ENCODE measurements at regions not wholly inside any gene's neighbourhood (a gene's known extent, or its start where the extent isn't known, plus 50 kb on each side); places are given as distances from the start of the nearest gene placed in this dataset.
"Not testable (repeated sequence)": the region's sequence is repeated elsewhere in the genome, so short reads cannot be mapped to it uniquely, and the experiment has no call there.

DNA sequence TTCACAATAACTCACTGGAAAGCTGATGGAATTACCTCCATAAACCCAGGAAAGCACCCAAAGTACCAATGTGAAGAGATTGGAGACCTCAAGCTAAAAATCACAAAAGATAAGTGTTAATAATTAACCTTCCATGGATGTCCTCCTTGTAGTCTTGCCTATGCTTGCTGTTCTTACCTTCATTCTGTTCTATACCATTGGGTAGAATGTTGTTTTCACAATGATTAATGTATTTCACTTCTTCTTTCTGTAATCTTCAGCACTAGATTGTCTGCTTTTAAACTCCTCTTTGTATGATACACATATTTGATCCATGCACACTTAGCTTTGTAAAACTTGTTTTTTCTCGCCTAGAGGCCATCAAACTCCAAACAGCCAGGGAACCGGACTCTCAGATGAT, 570.3 kb downstream of the RAPGEF2 start:
- DNase-seq, result no peak

DNA sequence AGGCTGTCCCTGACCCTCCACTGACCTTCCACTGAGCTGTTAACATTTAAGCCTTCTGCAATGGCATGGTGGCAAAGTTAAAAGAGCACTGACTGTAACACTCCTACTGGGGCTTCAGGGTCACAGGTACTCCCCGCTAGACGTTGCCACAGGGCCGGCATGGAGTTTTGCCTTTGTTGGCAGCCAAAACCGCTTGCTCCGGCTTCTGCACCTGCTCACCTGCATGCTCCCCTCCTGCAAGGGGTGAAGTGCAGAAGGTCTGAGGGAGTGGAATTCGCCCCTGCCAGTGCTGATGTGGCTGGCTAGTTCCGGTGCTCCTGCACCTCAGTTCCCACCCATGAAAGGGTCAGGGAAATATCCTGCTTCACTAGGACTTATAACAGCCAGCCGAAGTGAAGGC, 571.4 kb downstream of the RAPGEF2 start:
- no peak for DNase-seq

DNA sequence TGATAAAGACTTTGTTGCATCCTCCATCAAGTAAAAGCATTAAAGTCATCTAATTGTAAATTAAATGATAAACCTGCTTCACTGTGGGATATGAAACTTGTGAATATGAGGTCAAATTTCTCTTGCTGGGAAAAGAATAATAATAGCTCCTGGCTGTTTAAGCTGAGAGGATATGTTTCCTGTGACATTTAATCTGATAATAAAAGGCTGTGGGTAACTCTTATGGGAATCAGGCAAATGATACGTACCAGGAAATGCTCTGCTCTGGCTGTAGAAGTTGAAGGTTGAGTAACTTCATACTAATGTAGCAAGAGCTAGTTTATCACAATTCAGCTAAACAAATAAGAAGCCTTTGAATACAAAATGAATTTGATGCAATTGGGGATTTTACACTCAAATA, 574.6 kb downstream of the RAPGEF2 start:
- no peak for DNase-seq

DNA sequence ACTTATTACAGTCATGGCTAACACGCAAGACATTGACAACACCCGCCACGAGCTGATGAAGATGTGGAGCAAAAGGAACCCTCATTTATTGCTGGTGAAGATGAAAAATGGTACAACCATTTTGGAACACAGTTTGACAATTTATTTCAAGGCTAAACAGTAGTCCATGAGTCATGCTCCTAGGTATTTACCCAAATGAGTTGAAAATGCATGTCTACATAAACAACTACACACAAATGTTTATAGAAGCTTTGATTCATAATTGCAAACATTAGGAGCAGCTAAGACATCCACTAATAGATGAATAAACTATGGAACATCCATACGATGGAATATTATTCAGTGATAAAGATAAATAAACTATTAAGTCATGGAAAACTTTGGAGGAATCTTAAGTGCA, 580.1 kb downstream of the RAPGEF2 start:
- no peak for DNase-seq

DNA sequence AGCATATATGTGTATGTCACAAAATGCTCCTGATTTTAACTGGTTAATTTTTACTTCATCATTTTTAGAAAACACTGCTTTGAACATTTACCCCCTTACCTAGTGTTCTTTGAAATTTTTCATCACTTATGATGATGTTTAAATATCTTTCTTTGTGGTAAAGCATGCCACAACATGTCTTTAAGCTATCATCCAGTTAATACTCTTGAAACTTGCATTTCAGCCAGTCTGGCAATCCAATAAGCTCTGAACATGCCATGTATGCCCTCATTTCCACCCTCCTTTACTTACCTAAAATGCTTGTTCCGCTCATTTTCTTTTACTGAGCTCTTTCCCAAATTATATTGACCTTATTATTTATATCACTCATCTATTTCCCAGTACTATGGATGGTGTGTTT, 581.2 kb downstream of the RAPGEF2 start:
- DNase-seq, result no peak

DNA sequence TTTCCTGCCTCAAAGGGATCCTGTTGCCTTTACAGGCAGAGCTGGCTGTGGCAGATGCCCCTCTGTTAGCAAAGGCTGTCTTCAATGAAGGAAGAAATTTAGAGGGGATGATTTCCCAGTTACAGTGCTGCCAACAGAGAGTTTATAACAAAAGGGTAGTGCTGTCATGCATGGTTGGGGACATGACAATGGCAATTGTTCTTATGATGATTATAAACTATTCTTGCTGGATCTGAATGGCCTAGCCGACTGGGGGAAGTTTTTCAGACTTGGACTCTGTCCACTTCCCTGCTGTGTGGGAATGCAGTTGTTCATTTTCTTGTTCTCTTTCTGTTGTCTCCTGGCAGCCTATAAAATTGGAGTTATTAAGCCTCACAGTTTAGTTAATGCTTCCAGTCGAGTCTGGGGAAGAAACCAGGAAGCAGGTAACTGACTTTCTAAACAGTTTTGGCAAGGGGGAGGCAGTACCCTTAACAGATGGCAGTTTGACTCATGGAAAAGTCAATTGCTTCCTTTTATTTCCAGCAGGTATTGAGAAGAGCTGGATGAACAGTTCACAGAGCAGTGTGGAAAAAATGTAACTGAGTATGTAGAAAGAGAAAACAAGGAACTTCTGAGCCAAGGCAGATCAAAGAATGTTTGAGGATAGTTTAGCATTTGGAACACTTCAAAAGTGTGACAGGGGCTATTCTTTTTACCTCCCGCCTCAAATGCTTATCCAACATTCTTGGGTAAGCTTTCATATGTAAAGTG, 582.6 kb downstream of the RAPGEF2 start:
- DNase-seq, result no peak

DNA sequence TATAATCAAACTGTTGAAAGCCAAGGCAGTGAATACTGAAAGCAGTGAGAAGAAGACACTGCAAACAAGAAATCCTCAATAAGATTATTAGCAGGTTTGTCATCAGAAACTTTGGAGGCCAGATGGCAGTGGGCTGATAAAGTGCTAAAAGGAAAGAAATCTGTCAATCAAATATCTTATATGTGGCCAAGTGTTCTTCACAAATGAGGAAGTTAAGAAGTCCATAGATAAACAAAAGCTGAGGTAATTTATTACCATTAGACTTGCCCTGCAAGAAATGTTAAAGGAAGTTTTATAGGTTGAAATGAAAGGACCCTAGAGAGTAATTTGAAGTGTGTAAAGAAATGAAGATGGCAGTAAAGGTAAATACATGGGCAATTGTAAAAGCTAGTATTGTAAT, 586.6 kb downstream of the RAPGEF2 start:
- no peak for DNase-seq

DNA sequence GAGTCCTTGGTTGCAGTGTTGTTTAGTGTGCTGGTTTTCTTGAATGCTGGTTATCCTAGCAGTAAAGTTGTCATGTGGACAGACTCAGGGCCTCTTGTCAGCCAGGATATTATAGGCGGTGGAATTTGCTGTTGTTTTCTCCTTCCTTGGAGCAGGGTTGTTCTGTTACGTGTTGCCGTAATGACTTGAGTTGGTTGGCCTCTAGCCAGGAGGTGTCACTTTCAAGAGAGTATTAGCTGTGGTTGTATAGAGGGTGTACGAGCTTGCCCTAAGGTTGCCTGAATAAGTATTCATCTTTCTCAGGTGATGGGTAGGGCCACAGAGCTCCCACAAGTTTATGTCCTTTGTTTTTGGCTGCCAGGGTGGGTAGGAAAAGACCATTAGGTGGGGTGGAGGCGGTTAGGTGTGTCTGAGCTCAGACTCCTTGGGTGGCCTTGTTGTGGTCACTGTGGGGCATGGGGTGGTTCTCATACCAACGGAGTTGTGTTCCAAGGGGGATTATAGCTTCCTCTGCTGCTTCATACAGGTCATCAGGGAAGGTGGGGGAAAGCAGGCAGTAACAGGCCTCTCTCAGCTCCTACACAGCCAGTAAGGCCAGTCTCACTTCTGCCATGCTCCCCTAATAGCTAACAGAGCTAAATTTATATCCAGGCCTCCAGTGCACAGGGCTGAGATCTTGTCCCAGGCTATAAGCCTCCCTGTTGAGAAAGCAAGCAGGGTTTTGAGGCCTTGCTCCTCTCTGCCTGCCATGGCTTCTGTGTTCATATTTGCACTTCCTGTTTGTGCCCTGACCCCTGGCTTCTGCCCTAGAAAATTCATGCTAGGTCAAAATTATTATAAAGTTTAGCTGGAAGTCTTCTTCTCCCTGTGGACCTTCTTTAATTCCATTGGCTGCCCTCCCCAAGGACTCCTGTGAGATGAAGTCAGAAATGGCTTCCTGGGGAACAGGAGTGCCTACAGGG, 594.7 kb downstream of the RAPGEF2 start:
- no peak for DNase-seq

DNA sequence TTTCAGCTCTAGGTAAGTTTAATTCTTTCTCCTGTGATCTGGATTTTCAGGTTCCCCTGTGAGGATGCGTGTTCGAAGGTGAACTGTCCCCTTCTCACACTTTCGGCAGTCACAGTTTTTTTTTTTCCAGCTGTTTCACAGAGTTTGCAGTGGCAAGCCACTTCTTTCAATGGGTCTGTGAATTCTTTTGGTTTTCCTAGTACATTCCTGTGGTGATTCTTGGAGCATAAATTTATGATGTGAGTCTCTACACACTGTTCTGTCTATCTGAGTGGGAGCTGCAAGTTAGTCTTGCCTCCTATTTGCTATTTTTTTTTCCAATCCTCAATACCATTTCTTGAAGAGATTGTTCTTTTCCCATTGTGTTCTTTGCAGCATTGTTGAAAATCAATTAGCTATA, 595.5 kb downstream of the RAPGEF2 start:
- DNase-seq, result no peak

DNA sequence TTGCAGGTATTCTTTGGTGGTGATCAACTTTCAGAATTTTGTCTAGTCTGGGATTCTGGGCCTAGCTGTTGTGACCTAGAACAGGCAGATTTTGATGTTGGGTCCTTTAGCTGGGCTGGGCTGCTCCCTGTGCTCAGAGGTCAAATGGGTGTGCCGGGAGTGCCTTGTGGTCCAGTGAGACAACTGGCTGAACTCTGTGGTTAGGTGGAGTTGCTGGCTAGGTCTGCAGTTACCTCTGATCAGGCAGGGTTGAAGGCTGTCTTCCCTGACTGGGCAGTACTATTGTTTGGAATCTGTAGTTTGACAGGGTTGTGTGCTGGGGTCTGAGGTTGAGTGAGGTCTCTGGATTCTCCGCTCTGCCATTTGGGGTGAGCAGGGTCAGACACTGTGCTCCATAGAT, 599.3 kb downstream of the RAPGEF2 start:
- DNase-seq, result no peak

DNA sequence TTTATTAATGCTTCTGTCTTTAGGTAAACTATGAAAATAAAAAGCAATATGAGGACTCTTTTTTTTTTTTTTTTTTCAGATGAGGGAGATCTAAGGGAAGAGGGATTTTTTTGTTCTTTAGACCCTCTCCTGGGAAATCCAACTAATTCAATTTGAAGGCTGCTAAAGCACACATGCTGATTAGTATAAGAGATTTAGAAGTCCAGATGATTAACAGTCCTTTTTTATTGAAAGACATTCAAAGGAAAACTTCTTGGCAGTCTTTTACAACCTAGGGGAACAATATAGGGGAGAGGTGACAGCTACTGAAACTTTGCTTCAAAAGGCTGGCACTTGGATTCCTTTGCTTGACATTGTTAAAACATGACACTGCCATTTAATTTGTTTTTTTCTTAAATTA, 602.5 kb downstream of the RAPGEF2 start:
- no peak for DNase-seq

DNA sequence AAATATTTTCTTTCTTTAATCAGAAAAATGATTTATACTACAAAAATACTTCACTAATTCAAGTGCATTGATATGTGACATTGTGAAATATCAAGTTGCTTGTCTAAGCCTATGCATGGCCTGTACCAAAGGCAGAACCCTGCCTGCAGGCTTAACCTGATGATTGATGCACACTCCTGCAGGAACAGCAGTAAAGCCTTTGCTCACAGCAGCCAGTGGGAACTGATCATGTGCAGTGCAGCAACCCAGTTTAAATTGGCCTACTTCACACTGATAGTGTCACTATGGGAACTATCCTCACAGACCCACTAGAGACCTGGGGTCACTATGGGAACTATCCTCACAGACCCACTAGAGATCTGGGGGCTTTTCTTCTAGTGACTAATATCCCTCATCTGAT, 603.8 kb downstream of the RAPGEF2 start:
- no peak for DNase-seq

DNA sequence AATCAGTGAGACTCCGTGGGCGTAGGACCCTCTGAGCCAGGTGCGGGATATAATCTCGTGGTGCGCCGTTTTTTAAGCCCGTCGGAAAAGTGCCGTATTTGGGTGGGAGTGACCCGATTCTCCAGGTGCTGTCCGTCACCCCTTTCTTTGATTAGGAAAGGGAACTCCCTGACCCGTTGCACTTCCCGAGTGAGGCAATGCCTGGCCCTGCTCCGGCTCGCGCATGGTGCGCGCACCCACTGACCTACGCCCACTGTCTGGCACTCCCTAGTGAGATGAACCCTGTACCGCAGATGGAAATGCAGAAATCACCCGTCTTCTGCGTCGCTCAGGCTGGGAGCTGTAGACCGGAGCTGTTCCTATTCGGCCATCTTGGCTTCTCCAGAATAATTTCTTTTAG, 612.3 kb downstream of the RAPGEF2 start:
- DNase-seq, result not testable (repeated sequence)

DNA sequence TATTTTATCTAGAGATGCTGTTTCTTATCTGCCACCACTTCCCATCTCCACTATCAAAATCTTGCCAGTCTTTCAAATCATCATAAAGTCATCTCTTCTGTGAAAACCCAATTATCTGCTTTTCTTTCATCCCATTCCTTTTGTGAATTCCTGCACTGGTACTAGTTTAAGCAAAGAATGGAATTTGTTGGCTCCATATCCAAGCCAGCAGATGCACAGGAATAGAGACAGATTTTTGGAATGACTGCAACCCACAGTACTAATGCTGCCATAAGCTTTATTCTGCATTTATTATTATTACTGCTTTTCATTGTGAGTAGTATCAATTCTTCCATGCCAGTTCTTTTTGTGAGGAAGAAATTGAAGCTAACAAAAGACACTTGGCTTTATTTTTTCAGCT, 616.7 kb downstream of the RAPGEF2 start:
- no peak for DNase-seq

DNA sequence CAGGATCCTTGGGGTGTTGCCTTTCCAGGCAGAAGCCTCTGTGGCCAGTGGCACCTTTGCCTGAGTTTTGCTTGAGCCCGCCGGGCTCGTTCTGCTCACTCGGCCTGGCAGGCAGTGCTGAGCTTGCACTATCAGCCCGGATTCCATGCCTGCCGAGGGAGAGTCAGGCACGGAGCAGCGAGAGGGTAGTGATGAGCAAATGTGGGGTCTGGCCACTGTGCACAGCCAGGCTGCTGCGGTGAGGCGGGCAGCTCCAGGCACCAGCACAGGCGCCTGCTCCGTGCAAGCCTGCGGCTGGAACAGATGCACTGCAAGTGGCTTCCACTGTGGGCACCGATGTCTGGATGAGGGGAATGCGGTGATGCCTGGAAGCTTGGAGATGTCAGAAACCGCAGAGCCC, 619.2 kb downstream of the RAPGEF2 start:
- DNase-seq, result no peak

DNA sequence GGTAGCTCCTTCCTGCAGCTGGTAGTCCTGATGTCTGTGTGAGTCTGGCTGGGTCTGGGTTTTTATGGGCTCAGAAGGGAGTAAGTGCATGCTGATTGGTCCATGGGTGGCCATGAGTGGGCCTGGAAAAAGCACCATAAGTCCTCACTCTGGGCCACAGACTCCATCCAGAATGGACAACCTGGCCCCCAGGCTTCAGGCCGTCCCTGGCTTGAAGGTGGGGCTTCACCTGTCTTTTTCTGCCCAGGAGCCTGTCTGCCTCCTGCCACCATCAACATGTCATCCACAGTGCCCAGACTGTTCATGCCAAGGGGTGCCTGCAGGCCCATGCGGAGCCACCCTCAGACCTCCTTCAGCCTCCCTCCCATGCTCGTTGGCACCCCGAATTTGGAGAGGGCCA, 620.0 kb downstream of the RAPGEF2 start:
- no peak for DNase-seq

DNA sequence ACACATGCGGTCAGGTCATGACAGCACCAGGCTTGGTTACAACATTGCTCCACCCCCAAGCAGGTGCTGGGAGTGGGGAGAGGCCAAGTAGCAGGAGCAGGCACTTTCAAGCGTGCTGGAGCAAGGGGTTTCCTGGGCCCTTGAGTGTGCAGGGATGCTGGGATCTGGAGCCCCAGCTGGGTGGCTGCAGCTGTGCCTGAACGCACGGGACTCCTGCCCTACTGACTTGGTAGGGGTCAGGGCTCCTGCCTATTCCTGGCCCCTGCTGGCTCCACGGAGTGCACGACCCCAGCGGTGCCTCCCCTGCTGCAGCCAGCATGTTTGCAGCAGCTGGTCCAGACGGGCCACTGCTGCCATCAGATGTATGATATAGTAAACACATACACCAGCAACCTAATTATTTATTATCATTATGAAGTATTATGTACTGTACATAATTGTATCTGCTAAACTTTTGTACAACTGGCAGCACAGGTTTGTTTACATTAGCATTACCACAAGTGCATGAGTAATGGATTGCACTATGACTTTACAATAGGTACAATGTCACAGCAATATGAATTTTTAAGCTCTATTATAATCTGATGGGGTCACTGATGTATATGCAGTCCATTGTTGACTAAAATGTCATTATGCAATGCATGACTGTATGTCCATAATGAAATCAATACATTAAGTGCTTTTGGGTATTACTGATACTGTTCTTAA, 620.6 kb downstream of the RAPGEF2 start:
- peak; percentile 37 for DNase-seq

DNA sequence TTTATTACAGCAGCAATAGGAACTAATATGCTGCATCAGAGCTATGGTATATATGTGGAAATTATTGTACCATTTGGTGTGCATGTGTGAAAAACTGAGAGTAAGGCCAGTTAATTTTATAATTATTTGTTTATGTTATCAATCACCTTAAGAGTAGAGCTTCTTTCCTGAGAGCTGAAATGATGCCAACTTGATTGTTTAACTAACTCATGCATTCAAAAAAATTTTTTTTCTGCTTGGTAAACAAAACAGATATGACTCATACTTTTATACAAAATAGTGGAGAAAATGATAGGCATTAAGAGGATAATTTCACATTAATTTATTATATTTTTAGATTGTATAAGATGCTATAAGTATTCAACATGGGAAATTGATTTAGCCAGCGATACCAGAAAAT, 622.7 kb downstream of the RAPGEF2 start:
- no peak for DNase-seq

DNA sequence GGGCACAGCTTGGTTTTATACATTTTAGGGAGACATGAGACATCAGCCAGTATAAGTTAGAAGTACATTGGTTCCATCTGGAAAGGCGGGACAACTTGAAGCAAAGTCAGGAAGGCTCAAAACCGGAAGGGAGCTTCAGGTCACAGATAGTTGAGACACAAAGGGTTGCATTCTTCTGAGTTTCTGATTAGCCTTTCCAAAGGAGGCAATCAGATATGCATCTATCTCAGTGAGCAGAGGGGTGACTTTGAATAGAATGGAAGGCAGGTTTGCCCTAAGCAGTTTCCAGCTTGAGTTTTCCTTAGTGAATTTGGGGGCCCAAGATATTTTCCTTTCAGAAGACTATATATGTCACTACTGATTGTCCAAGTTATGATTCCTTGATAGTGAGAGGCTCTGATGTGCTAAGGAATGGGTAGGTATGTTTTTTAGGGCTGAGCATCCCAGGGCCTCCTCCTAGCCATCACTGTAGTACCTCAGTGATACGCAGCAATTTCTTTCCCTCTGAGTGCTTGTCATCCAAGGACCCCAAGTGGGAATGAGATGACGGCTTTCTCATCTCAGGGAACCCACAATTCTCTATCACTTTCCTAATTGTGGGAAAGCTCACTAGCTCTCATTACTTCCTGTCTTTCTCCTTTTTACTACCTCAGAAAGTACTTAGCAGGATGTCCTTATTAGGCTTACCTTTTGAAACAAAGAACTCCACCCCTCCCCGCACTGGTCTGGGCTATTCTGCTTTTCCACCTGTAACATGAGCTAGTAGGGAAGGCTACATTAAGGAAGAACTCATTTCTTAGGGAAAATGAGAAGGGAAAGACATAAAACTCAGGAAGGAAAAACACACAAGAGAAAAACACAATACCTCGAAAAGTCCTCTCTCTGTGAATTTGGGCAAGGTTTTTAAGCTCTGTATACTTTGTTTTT, 632.7 kb downstream of the RAPGEF2 start:
- no peak for DNase-seq

DNA sequence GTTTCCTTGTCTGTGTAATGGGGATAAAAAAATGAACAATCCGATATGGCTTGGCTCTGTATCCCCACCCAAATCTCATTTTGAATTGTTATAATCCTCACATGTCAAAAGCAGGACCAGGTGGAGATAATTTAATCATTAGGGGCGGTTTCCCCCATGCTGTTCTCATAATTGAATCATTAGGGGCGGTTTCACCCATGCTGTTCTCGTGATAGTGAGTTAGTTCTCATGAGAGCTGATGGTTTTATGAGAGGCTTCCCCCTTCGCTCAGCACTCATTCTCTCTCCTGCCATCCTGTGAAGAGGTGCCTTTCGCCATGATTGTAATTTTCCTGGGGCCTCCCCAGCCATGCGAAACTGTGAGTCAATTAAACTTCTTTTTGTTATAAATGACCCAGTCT, 633.5 kb downstream of the RAPGEF2 start:
- DNase-seq, result no peak

DNA sequence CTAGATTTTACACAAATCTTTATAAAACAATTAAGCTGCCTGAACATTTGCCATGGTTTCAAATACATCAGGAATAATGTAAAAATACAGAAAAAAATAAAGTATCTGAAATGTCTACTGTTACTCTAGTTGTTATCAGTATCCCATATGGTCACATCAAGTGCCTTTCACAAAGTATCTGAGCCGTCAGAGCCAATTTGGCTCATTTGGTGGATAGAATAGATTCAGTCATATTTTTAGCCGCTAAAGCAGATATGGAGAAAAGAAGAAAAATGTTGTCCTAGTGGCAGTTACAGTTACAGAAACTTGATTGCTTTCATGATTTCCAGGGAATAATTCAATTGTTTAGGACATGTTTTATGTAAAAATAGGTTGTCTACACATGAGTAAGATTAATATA, 641.1 kb downstream of the RAPGEF2 start:
- no peak for DNase-seq

DNA sequence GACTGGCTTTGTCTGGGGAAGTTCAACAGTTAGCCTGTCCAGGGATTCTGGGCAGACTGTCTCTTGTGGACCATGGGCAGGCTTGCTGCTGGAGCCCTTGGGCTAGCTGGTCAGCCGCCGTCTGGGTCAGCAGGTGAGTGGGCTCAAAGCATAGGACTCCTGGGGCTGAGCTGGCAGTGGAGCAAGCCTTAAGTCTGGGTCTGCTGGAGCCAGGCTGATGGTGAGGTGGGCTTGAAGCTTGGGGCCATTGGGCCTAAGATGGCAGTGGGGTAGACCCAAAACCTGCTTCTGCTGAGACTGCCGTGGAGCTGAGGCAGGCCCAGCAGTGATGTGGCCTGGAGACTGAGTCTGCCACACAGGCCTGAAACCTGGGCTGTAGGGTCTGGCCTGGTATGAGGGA, 645.1 kb downstream of the RAPGEF2 start:
- no peak for DNase-seq
